Omental fat pad (tissue), 3 donors: ENCODE measurements at regions not wholly inside any gene's neighbourhood (a gene's known extent, or its start where the extent isn't known, plus 50 kb on each side); places are given as distances from the start of the nearest gene placed in this dataset.
A peak's percentile ranks its signal among the peaks of the same experiment; 100 is the strongest.

ENCODE experiments used
- ATAC-seq: fragments of 150-250 bp; one replicate; pipeline ENCODE4 v1.9.1; 2016; ENCODE audit warnings: mild to moderate bottlenecking, moderate library complexity; ENCODE audit not compliant: low FRiP score
- DNase-seq: peaks from one replicate; pipeline ENCODE4 v3.0.0-alpha.2; 2019; ENCODE audit warnings: low spot score
- CTCF ChIP-seq, 3 donors: fragments of 450-650 bp; IDR thresholded peaks; one replicate each; pipeline ENCODE4 v1.5.1; 2016 to 2017; ENCODE audit warnings: antibody characterized with exemption in 3 of 3, mild to moderate bottlenecking in 3 of 3, moderate library complexity in 2 of 3

GRCh38 chrX:43582540-43582913, 73.6 kb upstream of the MAOA start:
- TF ChIP-seq CTCF (IDR thresholded peaks at IDR 0.05), result no peak
- no peak for DNase-seq
- no peak for ATAC-seq

- no peak for DNase-seq
- no peak for ATAC-seq
- TF ChIP-seq CTCF (IDR thresholded peaks at IDR 0.05), result no peak
Measured at GRCh38 chrX:43585922-43586321, 70.2 kb upstream of the MAOA start.

- TF ChIP-seq CTCF (IDR thresholded peaks at IDR 0.05), result no peak
- DNase-seq (no peak), ATAC-seq (no peak)
Measured at GRCh38 chrX:43586830-43587229, 69.3 kb upstream of the MAOA start.

GRCh38 chrX:43589735-43590134, 66.4 kb upstream of the MAOA start:
- DNase-seq (no peak), ATAC-seq (peak; percentile 60)
- TF ChIP-seq CTCF (IDR thresholded peaks at IDR 0.05), result no peak

- no peak for DNase-seq
- ATAC-seq, result peak; percentile 73
- no peak for TF ChIP-seq CTCF (IDR thresholded peaks at IDR 0.05)
Measured at GRCh38 chrX:43590150-43590549, 65.9 kb upstream of the MAOA start.

- DNase-seq, result no peak
- no peak for ATAC-seq
- TF ChIP-seq CTCF (IDR thresholded peaks at IDR 0.05), result no peak
Measured at GRCh38 chrX:43592597-43592996, 63.5 kb upstream of the MAOA start.

- DNase-seq (no peak), ATAC-seq (no peak)
- TF ChIP-seq CTCF (IDR thresholded peaks at IDR 0.05), result no peak
Measured at GRCh38 chrX:43595931-43596330, 60.2 kb upstream of the MAOA start.
